ENCODE measurements at regions not wholly inside any gene's neighbourhood (a gene's known extent, or its start where the extent isn't known, plus 50 kb on each side); places are given as distances from the start of the nearest gene placed in this dataset.

DNA sequence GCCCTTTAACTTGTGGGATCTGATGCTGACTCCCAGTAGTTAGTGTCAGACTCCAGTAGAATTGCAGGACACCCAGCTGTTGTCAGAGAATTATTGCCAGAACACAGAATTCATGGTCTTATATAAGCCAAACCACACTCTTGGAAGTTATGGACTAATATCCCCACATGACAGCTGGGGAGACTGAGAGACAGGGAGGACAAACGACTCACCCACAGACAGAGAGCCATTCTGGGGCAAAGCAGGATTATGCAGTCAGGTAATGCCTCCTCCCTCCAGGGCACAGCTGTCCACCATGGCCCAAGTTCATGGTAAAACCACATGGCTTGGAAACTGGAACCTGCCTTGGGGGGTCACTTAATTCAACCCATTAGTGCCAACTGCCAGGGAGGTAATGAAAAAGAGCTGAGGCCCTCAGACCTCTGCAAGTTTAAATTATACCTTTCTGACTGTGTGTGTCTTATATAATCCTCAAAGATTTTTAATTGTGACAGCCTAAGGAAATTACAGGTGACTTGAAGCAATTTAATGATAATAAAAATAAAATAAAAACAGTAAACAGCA, 299.5 kb downstream of the BUD13 start:
- TF ChIP-seq CTCF (IDR thresholded peaks at IDR 0.05) (no peak), EP300 (IDR thresholded peaks at IDR 0.05) (no peak), POLR2A (IDR thresholded peaks at IDR 0.05) (no peak)

GRCh38 chr11:116472651-116473050, 300.1 kb downstream of the BUD13 start:
- 42 to 54% methylated on average over 1 of the region's 1 CpG for WGBS, 2 donors
- TF ChIP-seq CTCF (IDR thresholded peaks at IDR 0.05) (no peak), EP300 (IDR thresholded peaks at IDR 0.05) (no peak), POLR2A (IDR thresholded peaks at IDR 0.05) (no peak)
- no peak for DNase-seq (ENCODE audit: low spot score in 2 of 2)
- Histone ChIP-seq H3K36me3 (no peaks in the 10 kb centered on the region), H3K4me3 (no peak overlapping the region), H3K27me3 (no peaks in the 10 kb centered on the region), H3K4me1 (peaks cover 0 to 22% (median 0%) of the 10 kb centered on the region in 4 donors), H3K9me3 (no peaks in the 10 kb centered on the region), H3K27ac (no peak overlapping the region)

More for the DNA sequence above, 299.5 kb downstream of the BUD13 start:
- Histone ChIP-seq H3K4me3 (no peak overlapping the region), H3K4me1 (peaks cover 0 to 17% (median 0%) of the 10 kb centered on the region in 4 donors), H3K36me3 (no peaks in the 10 kb centered on the region), H3K27ac (no peak overlapping the region), H3K27me3 (no peaks in the 10 kb centered on the region), H3K9me3 (no peaks in the 10 kb centered on the region)
- DNase-seq (ENCODE audit: low spot score in 2 of 2), result no peak
- WGBS, 2 donors, result 40 to 60% methylated on average over 1 of the region's 1 CpG

GRCh38 chr11:116471608-116472256, 301.1 kb downstream of the BUD13 start:
- Histone ChIP-seq H3K9me3 (no peaks in the 10 kb centered on the region), H3K4me3 (no peak overlapping the region), H3K4me1 (peaks cover 0 to 22% (median 0%) of the 10 kb centered on the region in 4 donors), H3K36me3 (no peaks in the 10 kb centered on the region), H3K27ac (no peak overlapping the region), H3K27me3 (no peaks in the 10 kb centered on the region)
- WGBS, 2 donors, result 28 to 31% methylated on average over 3 of the region's 3 CpGs
- DNase-seq (ENCODE audit: low spot score in 2 of 2), result no peak
- TF ChIP-seq EP300 (IDR thresholded peaks at IDR 0.05) (no peak), CTCF (IDR thresholded peaks at IDR 0.05) (no peak), POLR2A (IDR thresholded peaks at IDR 0.05) (no peak)

GRCh38 chr11:116468699-116469098, 304.1 kb downstream of the BUD13 start:
- H3K27ac ChIP-seq, result no peak overlapping the region
- peaks cover 0 to 22% (median 0%) of the 10 kb centered on the region in 4 donors for H3K4me1 ChIP-seq
- 37 to 71% methylated on average over 2 of the region's 2 CpGs for WGBS, 2 donors
- H3K9me3 ChIP-seq, result no peaks in the 10 kb centered on the region
- TF ChIP-seq POLR2A (IDR thresholded peaks at IDR 0.05) (no peak), CTCF (IDR thresholded peaks at IDR 0.05) (no peak)
- no peaks in the 10 kb centered on the region for H3K27me3 ChIP-seq
- no peak for DNase-seq (ENCODE audit: low spot score in 2 of 2)
- no peak overlapping the region for H3K4me3 ChIP-seq
- no peaks in the 10 kb centered on the region for H3K36me3 ChIP-seq

GRCh38 chr11:116467823-116468222, 305.0 kb downstream of the BUD13 start:
- WGBS, 2 donors, result 50 to 59% methylated on average over 6 of the region's 6 CpGs
- H3K27ac ChIP-seq, result no peak overlapping the region

More at GRCh38 chr11:116467823-116468222, 305.0 kb downstream of the BUD13 start:
- Histone ChIP-seq H3K36me3 (no peaks in the 10 kb centered on the region), H3K4me3 (no peak overlapping the region), H3K9me3 (no peaks in the 10 kb centered on the region), H3K27me3 (no peaks in the 10 kb centered on the region), H3K4me1 (peaks cover 0 to 16% (median 0%) of the 10 kb centered on the region in 4 donors)
- DNase-seq (ENCODE audit: low spot score in 2 of 2), result no peak
- TF ChIP-seq EP300 (IDR thresholded peaks at IDR 0.05), result no peak
- TF ChIP-seq POLR2A (IDR thresholded peaks at IDR 0.05), result no peak
- no peak for TF ChIP-seq CTCF (IDR thresholded peaks at IDR 0.05)
